Prostate gland (tissue), 2 donors: ENCODE measurements at regions not wholly inside any gene's neighbourhood (a gene's known extent, or its start where the extent isn't known, plus 50 kb on each side); places are given as distances from the start of the nearest gene placed in this dataset.
"Not testable (repeated sequence)": the region's sequence is repeated elsewhere in the genome, so short reads cannot be mapped to it uniquely, and the experiment has no call there.

ENCODE experiments used
- CTCF ChIP-seq, 4 experiments: fragments of 200-600 bp in 2 of 4; fragments of 450-650 bp in 2 of 4; sonication (generic) in 2 of 4; IDR thresholded peaks; 1 replicate in 3 of 4; 2 replicates in 1 of 4; pipeline ENCODE4 v1.5.1; 2016 to 2019; ENCODE audit warnings: antibody characterized with exemption in 4 of 4, mild to moderate bottlenecking in 2 of 4, moderate library complexity in 2 of 4
- POLR2A ChIP-seq: fragments of 450-650 bp; IDR thresholded peaks from one replicate; pipeline ENCODE4 v1.6.1; 2016; ENCODE audit warnings: antibody characterized with exemption, mild to moderate bottlenecking
- POLR2AphosphoS5 ChIP-seq: sonication (generic); formaldehyde crosslinking; IDR thresholded peaks from one replicate; pipeline ENCODE4 v1.6.1; 2017; ENCODE audit warnings: antibody characterized with exemption

DNA sequence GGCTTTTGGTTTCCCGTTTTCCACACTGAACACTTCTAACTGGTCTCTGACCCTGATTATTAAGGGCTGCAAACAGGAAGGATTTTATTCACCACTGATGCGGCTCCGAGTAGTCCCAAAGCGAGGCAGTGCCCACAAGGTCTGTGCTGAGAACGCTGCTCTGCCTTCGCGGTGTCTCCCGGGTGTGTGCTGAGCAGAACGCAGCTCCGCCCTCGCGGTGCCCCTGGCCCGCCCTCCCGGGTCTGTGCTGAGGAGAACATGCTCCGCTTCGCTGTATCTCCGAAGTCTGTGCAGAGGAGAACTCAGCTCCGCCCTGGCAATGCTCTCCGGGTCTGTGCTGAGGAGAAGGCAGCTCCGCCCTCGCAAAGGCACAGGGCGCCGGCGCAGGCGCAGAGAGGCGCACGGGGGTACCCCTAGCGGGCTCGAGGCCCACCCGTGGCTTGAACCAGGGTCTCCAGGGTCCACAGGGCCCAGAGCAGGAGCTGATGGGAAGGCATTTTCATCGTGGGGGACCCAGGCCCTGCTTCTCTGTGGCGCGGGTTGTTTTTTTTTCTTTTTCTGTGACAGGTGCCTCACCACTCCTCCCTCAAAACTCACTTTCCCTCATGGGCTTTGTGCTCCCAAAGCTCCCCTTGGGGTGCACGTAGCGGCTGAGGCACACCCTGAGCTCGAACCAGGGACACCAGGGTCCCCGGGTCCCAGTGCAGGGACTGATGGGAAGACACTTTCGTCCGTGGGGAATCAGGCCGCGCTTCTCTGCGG is 167.7 kb upstream of the ZNG1F start:
- not testable (repeated sequence) for TF ChIP-seq POLR2A; CTCF (IDR thresholded peaks at IDR 0.05); POLR2AphosphoS5
